GM23338 (cell line): ENCODE measurements at regions not wholly inside any gene's neighbourhood (a gene's known extent, or its start where the extent isn't known, plus 50 kb on each side); places are given as distances from the start of the nearest gene placed in this dataset.

Experiments
- ATAC-seq: fragments of 200-7000 bp; cut with Tn5 transposase; 3 replicates; pipeline ENCODE4 v1.9.1; 2020
- DNase-seq: peaks from one replicate; pipeline ENCODE4 v3.0.0-alpha.2; 2015; ENCODE audit warnings: low spot score
- H2AFZ ChIP-seq: fragments of 200-600 bp; sonication (generic); 2 replicates; pipeline ENCODE4 v1.8.0; 2016; ENCODE audit warnings: antibody characterized with exemption, mild to moderate bottlenecking, moderate library complexity
- H3F3A ChIP-seq: fragments of 200-600 bp; sonication (generic); replicated peaks from 2 replicates; pipeline ENCODE4 v1.8.0; 2017; ENCODE audit warnings: antibody characterized with exemption, mixed run types, low read depth
- H3K27ac ChIP-seq: fragments of 200-600 bp; sonication (generic); 2 replicates; pipeline ENCODE4 v1.6.1; 2016; ENCODE audit warnings: low read depth
- H3K27me3 ChIP-seq: fragments of 200-600 bp; sonication (generic); 2 replicates; pipeline ENCODE4 v1.8.0; 2016; ENCODE audit warnings: mild to moderate bottlenecking, mixed run types, moderate library complexity; ENCODE audit not compliant: insufficient read depth
- H3K36me3 ChIP-seq: fragments of 200-600 bp; sonication (generic); 2 replicates; pipeline ENCODE4 v1.8.0; 2016; ENCODE audit warnings: mild to moderate bottlenecking; ENCODE audit not compliant: insufficient read depth
- H3K4me1 ChIP-seq: fragments of 200-600 bp; sonication (generic); 2 replicates; pipeline ENCODE4 v1.8.0; 2016; ENCODE audit warnings: mild to moderate bottlenecking, moderate library complexity; ENCODE audit not compliant: insufficient read depth
- H3K4me2 ChIP-seq: fragments of 200-600 bp; sonication (generic); 2 replicates; pipeline ENCODE4 v1.7.1; 2017; ENCODE audit warnings: mixed run types
- H3K4me3 ChIP-seq: fragments of 200-600 bp; sonication (generic); 2 replicates; pipeline ENCODE4 v1.6.1; 2016; ENCODE audit warnings: mixed run types
- H3K79me2 ChIP-seq: fragments of 200-600 bp; sonication (generic); replicated peaks from 2 replicates; pipeline ENCODE4 v1.8.0; 2017; ENCODE audit warnings: mild to moderate bottlenecking; ENCODE audit not compliant: insufficient read depth
- H3K9me2 ChIP-seq: fragments of 200-600 bp; sonication (generic); 2 replicates; pipeline ENCODE4 v1.8.0; 2017; ENCODE audit not compliant: insufficient read depth
- H4K20me1 ChIP-seq: fragments of 200-600 bp; sonication (generic); replicated peaks from 2 replicates; pipeline ENCODE4 v1.8.0; 2017; ENCODE audit warnings: mild to moderate bottlenecking; ENCODE audit not compliant: insufficient read depth
- H3K27ac Mint-ChIP-seq: 2 replicates; pipeline ENCODE4 v1.8.0; 2020; ENCODE audit warnings: inconsistent platforms, mild to moderate bottlenecking, moderate library complexity, mixed read lengths
- H3K27me3 Mint-ChIP-seq: 3 replicates; pipeline ENCODE4 v1.8.0; 2022; ENCODE audit warnings: low read depth, mild to moderate bottlenecking, moderate library complexity, mixed read lengths, inconsistent platforms; ENCODE audit not compliant: insufficient read depth, poor library complexity
- H3K36me3 Mint-ChIP-seq: 3 replicates; pipeline ENCODE4 v1.8.0; 2021; ENCODE audit warnings: low read depth, mild to moderate bottlenecking, inconsistent platforms, moderate library complexity, mixed read lengths
- H3K4me1 Mint-ChIP-seq: 3 replicates; pipeline ENCODE4 v1.8.0; 2020; ENCODE audit warnings: mild to moderate bottlenecking, inconsistent platforms, mixed read lengths
- H3K4me3 Mint-ChIP-seq: 3 replicates; pipeline ENCODE4 v1.8.0; 2021; ENCODE audit warnings: moderate library complexity, mild to moderate bottlenecking, inconsistent platforms, mixed read lengths
- H3K9me3 Mint-ChIP-seq: 3 replicates; pipeline ENCODE4 v1.8.0; 2020; ENCODE audit warnings: moderate library complexity, mild to moderate bottlenecking, inconsistent platforms, mixed read lengths
- ETS1 ChIP-seq: IDR thresholded peaks from 2 replicates; pipeline ENCODE4 v1.6.1; 2016; ENCODE audit warnings: antibody characterized with exemption
- REST ChIP-seq: IDR thresholded peaks from one replicate; pipeline ENCODE4 v1.6.1; 2018; ENCODE audit warnings: antibody characterized with exemption; ENCODE audit not compliant: unreplicated experiment
- STAT1 ChIP-seq: IDR thresholded peaks from one replicate; pipeline ENCODE4 v1.6.1; 2016; ENCODE audit warnings: antibody characterized with exemption; ENCODE audit not compliant: unreplicated experiment
- ZNF462 ChIP-seq: fragments of 250-450 bp; sonication (Bioruptor Pico); IDR thresholded peaks from 2 replicates; pipeline ENCODE4 v1.5.0; 2020; ENCODE audit warnings: mild to moderate bottlenecking, moderate library complexity

- Histone ChIP-seq H3K4me2 (no peak overlapping the region), H2AFZ (no peak overlapping the region), H3K36me3 (no peaks in the 10 kb centered on the region; the same call in 1 of the 2 replicates), H3K4me1 (no peaks in the 10 kb centered on the region), H3K27me3 (no peaks in the 10 kb centered on the region), H3K79me2 (no peaks in the 10 kb centered on the region), H3K27ac (no peak overlapping the region), H3K9me2 (peaks cover 10% of the 10 kb centered on the region; the same call in 1 of the 2 replicates), H3F3A (no peaks in the 10 kb centered on the region), H4K20me1 (no peaks in the 10 kb centered on the region), H3K4me3 (no peak overlapping the region)
- H3K36me3 Mint-ChIP-seq: no peaks in the 10 kb centered on the region; the same call in 2 of the 3 replicates
- DNase-seq (no peak), ATAC-seq (no peak)
- H3K9me3 Mint-ChIP-seq: peaks cover 9% of the 10 kb centered on the region
- H3K4me3 Mint-ChIP-seq: no peak overlapping the region
- no peak overlapping the region for H3K27ac Mint-ChIP-seq
- TF ChIP-seq ETS1 (no peak), ZNF462 (CRISPR knock-in tag) (no peak), REST (no peak), STAT1 (no peak)
- no peaks in the 10 kb centered on the region for H3K4me1 Mint-ChIP-seq
- H3K27me3 Mint-ChIP-seq: no peaks in the 10 kb centered on the region
Measured at GRCh38 chr1:114331936-114332335, 178.3 kb upstream of the SYT6 start.
